ENCODE measurements at regions not wholly inside any gene's neighbourhood (a gene's known extent, or its start where the extent isn't known, plus 50 kb on each side); places are given as distances from the start of the nearest gene placed in this dataset.
"Not testable (repeated sequence)": the region's sequence is repeated elsewhere in the genome, so short reads cannot be mapped to it uniquely, and the experiment has no call there.

DNA sequence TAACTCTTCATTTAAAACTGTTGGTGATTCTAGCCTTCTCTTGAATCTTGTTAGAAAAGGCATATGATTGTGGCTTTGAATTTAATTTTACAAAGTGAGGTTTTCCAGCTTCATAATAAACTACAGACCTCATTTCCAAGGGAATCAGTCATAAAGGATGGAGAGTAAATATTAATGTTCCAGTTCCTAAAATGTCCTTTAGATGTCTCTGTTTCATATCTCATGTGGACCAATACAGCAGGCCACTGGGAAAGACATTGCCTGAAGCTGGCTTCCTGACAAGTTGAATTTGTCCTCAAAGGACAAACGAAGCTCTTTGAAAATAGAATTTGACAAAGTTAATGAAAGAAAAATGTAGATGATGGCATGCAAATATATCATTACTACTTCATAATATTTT is 125.4 kb downstream of the ZNF330 start:
- DNase-seq: peak; percentile 35

DNA sequence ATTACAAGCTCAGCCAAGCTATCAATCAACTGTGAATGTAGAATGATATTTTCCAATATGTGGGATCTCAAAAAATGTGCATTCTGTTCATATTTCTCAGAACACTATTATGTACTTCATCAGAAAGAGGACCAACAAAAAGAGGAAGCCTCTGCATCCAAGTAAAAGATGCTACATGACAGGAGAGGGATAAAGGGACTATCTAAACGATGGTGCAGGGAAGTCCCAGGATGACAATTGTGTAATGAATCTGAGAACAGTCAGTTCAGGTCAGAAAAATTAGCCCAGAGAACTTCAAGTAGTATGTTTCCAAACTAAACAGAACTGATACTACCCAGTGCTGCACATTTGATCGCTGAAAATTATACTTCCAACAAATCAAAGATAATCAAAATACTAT is 127.0 kb downstream of the ZNF330 start:
- DNase-seq: no peak

DNA sequence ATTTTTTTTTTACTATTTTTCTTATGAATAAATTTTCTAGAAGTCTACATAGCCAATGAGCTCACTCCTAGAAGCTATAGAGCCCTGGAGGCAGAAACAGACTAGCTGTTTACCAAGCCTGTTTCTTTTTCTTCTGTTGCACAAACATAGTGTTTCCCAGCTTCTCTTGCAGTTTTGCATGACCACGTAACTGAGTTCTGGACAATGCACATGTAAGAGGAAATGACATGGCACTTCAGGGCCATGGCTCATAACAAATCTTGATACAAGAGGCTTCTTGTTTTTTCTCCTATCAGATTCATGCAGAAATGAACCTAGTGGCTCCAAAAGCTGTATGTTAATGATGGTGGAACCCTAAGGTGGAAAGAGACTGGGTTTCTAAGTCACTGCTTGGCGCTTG is 127.4 kb downstream of the ZNF330 start:
- no peak for DNase-seq

DNA sequence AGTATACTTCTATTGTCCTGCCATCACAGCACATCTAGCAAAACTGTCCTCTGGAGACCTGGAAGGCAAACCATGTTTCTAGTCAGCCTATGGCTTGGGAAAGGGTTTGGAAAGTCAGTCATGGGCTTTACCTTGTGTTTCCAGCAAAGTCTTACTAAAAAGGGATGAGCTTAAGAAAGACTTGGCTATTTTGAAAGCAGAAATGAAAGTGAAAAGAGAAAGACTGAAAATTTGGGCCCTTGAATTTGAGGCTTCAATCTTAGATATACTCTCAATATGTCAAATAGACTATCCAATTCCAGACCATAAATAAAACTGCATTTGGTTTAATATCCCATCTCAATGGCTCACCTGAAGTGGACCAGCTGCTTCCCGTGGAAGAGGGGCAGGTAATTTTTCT is 127.9 kb downstream of the ZNF330 start:
- DNase-seq: no peak

DNA sequence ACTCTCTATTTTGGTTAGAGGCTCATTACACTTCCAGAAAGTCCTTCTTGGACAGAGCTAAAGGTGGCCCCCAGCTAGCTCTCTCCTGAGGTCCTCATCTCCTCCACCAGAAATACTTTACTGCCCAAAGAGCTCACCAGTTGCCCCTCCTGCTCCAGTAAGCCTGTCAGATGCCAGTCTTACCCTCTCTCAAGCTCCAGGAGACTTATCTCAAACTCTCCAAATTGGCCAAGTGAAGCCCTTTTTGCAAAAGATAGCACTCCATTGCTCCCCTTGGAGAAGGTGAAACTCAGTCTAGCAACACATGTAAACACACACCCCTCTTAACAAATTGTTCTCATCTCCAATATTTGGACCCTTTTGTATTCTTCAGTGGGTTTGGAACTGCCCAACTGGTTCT is 128.5 kb downstream of the ZNF330 start:
- no peak for DNase-seq

DNA sequence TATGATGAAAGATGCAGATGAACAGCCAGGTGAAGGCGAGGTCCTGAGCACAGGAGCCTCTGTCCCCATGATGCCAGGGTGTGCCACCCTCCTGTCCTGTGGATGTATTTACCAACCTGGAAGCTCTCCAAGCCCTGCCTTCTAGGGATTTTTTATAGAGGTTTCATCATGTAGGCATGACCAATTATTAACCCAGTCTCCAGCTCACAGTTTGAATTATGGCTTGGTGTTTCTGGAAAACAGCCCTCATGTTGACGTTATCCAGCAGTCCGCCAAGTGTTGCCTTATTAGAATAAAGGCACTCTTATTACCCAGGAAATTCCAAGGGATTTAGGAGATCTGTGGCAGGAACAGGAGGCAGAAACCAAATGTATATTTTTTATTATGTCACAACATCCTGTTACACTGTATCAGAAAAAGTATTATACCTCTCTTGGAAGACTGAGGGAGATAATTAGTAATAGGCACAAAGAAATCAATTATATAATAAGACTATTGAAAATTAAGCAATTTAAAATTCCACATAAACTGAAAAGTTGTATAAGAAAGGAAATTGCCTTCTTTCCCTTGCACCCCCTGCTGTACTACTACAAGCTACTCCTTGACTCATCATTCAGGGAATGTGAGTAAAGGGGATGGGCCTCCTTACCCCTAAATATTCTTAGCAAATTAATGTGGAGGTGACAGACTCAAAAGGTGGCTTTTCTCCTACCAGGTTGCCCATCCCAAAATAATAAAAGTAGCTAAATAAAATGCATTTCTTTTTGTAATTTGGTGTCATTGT is 129.6 kb downstream of the ZNF330 start:
- peak; percentile 61 for DNase-seq

DNA sequence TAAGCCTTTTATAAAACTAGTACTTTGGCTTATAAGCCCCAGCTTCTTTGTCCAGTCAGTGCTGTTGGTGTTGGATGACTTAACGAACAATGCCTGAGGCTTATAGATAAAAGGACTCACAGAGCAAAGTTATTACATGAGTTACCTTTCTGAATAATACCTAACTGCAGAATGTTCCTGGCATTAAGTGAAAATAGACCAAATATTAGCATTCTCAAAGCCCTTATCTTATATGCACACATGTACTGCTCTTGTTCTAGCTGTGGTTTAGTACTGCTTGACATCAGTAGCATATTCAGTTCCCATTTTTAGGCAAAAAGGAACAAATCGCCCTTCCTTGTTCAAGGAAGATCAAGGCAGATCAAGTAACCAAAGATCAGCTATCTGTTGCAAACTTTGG is 131.6 kb downstream of the ZNF330 start:
- DNase-seq: no peak

DNA sequence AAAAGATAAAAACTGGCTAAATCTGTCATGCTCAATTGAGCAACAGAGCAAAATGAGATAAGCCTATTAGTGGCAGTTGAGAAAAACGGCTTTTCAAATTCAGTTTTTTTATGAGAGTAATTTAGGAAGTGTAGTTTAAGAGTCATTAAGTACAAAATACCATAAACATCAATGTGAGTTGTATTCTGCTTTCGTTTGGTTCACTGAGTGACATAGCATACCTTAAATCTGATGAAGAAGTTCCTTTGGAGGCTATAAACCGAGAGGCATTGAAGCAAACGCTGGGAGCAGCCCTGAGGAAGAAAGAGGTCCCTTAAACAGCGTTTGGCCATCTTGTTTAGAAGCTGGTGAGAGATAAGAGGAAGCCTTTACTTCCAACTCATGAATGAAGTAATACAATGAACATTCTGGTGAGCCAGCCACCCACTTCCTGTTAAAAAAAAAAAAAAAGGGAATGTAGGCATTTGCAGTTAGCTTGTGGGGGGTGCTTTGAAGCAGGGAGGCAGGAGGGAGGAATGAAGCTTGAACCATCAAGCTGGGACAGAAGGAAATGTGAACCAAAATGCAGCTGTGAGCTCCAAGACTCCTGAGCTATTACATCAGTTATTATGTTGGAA is 132.3 kb downstream of the ZNF330 start:
- DNase-seq: peak; percentile 24

DNA sequence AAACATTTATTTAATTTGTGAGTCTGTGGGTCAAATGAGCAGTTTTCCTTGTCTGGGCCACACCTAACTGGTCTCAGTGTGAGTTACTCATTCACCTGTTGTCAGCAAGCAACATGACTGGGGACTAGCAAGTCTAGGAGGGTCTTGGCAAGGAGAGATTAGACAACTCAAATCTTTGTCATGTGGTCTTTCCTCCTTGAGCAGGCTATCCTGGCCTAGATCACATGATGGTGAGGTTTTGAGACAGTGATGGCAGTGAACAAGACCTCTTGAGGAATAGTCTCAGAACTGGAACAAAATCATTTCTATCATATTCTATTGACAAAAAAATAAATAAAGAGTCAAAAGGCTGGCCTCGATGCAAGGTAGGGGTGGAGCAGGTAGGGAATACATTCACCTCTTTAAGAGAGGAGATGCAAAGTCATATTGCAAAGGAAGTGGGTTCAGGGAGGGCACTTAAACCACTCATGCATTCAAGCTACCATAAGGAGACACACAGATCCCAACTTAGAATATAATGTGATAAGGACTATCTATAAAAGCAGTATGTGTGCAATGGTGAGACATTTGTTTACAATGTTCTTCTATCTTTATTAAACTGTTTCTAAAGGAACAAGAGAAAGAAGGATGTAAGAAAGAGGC is 135.7 kb downstream of the ZNF330 start:
- DNase-seq: no peak

DNA sequence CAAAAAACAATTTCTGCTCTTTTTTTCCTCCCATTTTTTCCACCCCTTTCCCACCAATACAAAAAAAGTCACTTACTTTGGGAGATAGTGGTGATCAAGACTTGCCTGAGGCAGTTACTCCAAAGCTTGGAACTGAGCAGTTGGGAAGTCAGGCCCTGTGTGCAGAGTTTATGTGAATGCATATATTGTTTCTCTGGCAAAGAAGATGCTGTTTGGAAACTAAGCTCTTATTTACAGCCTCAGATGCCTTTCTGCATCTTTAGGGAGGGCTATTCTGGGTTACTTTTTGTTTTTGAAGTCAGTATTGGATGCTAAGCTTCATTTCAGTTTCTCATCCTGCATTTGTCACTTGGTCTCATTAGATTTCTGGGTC is 136.3 kb downstream of the ZNF330 start:
- DNase-seq: no peak

DNA sequence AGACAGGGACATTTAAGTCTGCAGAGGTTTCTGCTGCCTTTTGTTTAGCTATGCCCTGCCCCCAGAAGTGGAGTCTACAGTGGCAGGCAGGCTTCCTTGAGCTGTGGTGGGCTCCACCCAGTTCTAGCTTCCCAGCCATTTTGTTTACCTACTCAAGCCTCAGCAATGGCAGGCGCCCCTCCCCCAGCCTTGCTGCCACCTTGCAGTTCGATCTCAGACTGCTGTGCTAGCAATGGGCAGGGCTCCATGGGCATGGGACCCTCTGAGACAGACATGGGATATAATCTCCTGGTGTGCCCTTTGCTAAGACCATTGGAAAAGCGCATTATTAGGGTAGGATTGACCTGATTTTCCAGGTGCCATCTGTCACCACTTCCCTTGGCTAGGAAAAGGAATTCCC is 147.5 kb downstream of the ZNF330 start:
- DNase-seq: not testable (repeated sequence)

DNA sequence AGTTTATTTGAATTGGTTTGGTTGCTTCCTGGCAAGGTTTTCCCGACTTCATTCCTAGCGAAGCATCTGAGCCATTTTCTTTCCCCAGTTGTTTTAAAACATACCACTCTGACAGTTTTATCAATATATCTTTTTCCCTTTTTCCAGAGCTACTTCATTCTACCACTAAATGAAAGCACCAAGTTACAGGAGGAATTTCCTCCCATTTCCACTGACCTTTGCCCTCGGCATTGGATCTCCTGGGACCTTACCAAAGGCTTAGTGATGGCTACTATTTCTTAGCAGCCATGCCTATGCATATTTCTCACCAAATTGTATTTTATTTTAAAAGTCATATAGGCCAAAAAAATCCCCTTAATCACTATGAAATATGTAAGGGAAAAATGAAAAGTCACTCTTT is 150.5 kb downstream of the ZNF330 start:
- no peak for DNase-seq

DNA sequence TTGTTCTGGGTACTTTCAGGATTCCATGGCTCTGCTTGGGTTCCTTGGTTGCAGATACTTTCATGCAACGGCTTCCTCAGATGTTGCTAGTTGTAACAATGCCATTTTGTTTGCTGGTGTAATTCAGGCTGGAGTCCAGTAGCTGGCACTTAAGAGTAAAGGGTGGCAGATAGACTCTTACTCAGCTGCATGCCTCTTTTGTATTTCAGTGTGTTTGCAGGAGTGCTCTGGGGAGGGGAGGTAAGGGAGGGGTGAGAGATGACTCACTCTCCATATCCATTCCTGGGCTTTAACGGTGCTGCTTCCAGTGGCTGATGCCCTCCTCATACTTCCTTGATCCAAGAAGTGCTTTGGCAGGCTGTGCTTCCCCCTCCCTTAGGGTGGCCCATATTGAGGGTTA is 155.2 kb downstream of the ZNF330 start:
- no peak for DNase-seq

DNA sequence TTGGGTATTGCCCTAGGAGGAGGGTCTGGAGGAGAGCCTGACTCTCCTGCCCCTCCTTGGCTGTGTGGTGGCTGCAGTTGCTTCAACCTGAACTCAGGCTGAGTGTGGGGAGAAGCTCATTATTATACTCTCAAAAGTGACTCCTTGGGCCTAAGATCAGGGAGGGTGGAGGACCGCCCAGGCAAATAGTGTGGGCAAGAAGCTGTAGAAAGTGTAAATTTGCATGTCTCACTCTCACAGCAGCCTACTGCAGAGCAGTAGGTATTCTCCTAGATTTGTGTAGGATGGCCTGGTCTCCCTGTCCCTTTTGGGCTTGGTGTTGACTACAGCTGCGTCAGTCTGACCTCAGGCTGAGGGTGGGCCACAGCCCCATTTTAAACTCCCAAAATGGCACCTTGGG is 156.1 kb downstream of the ZNF330 start:
- DNase-seq: no peak

DNA sequence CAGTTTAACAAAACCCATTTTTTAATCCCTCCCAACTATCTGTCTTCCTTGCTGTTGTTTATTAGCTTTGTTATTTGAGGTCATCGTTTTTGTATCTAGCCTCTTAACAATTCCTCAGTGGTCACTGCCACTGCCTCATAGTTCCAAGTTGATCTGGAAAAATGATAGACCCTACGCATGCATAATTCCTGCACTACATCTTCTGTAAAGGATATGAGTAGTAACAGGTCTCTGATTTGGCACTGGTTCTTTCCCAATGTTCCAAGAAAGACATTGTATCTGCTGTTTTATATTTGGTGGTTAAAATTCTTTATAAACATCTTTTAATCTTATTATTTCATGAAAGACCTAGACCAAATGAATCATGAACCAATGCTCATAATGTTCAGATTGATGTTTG is 166.6 kb downstream of the ZNF330 start:
- no peak for DNase-seq

DNA sequence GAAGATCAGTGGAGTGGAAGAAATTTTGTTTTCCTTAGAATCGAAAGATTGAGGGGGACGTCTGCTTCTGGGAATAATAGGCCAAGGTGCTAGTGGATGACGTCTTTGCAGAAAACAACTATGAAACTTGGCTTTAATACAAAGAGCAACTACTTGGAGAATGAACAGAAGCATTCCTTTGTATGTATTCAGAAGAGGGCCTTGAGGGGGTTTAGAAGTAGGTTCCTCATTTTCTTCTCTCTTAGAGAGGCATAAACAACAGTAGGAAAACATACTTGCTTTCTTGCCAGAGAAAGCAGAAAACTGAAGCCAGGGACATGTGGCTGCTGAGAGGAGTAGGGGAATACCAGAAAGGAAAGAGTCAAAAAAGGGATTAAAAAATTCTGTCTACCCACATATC is 167.8 kb downstream of the ZNF330 start:
- no peak for DNase-seq

DNA sequence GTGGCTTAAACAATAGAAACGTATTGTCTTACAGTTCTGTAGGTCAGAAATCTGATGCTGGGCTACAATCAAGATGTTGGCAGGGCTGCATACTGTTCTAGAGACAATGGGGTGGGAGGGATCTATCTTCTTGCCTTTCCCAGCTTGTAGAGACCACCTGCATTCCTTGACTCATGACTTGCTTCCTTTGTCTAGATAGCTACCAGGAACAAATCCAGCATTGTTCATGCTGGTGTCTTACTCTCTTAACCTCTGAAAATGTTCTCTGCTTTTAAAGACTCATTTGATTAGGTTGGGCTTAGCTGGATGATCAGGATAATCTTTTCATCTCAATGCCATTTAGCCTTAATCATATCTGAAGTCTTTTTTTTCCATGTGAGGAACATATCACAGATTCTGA is 169.0 kb downstream of the ZNF330 start:
- no peak for DNase-seq

DNA sequence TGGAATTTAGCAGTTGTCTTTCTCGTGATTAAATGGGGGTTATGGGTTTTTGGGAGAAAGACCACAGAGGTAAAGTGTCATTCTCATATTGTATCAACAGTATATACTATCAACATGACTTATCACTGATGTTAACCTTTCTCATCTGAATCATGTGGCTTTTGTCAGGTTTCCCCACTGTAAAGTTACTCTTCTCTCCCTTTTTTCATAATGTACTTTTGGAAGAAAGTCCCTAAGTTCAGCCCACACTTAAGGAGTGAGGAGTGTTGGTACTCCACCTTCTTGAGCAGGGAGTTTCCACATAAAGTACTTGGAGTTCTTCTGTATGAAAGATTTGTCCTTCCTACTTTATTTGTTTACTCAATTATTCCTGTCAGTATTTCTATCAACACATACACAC is 169.9 kb downstream of the ZNF330 start:
- DNase-seq: no peak

DNA sequence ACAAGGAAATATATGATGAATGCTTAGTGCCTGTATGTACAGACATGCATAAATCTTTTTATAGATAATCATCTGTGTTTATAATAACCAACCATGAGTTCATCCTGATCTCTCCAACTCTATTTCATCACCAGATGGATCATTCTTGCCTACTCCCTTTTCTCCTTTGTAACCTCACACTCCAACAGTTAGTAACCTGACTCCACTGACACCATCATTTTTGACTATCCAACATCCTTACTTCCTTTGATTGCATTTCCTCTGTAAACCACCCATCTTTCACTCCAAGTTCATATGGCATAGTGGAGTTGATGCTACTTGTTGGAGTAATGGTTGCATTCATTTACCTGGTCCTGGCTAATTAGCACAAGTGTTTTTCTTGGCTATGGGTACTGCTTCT is 170.6 kb downstream of the ZNF330 start:
- no peak for DNase-seq

DNA sequence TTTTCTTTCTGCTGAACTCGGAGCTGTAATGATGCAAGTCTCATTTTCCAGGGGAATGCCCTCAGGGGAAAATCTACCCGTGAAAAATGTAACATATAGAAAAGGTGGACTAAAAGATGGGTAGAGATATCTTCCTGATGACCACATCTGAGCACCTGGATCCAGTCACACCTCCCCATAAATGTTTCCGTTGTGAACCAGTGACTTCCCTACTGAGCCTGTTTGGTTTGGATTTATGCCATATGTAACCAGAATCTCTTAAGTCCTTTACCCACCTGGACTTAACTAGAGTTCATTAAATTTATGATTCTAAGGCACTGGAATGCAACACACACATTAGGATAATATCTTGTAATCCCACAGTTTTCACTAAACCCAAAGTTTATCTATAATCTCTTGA is 171.1 kb downstream of the ZNF330 start:
- DNase-seq: no peak

DNA sequence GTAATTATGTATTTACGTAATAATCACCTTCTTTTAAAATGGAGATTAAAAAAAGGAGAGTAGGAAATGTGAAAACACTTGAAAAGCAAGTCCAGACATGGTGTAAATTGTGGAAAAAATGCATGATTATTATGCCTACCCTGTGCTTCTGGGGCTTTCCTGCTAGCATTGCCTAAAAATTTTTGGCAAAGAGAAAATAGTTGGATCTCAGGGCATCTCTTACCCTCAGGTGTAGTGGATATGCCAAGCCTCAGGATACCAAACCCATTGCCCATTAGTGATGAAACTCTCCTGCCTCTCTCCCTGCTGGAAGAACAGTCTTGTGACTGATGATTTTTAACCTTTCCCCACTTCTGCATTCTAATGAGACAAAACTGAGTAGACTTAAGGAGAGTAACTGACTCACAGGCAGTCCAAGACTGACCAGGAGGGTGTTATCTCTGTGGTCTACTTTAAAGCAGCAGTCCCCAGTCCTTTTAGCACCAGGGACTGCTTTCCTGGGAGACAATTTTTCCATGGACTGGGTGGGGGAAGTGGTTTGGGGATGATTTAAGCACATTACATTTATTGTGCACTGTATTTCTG is 174.6 kb downstream of the ZNF330 start:
- no peak for DNase-seq

DNA sequence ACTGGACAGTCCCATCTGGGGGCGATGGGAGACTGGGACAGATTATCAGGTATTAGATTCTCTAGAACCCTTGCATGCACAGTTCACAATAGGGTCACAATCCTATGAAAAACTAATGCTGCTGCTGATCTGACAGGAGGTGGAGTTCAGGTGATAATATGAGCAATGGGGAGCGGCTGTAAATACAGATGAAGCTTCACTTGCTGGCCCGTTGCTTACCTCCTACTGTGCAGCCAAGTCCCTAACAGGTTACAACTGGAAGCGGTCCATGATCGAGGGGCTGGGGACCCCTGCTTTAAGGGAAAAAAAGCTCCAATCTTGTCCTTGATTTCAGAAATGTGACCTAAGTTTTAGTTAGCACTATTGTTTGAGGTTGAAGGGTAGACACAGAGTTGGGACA is 175.2 kb downstream of the ZNF330 start:
- no peak for DNase-seq

DNA sequence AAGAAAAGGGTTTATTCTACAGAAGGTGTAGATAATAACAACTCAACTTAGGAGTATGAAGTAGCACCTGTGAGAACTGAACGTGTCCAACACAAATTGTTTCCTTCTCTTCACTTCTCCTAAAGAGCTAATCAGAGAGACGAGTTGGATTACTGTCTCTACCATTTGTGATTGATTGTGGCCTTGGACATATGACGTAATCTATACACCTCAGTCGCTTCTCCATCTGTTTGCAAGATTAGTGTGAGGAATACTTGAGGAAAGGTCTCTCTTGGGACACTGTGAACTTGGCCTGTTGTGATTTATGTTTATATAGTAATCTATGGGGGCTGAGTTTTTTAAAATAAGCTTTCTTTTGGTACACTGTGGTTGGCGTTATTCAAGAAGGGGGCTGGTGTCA is 182.0 kb downstream of the ZNF330 start:
- no peak for DNase-seq

DNA sequence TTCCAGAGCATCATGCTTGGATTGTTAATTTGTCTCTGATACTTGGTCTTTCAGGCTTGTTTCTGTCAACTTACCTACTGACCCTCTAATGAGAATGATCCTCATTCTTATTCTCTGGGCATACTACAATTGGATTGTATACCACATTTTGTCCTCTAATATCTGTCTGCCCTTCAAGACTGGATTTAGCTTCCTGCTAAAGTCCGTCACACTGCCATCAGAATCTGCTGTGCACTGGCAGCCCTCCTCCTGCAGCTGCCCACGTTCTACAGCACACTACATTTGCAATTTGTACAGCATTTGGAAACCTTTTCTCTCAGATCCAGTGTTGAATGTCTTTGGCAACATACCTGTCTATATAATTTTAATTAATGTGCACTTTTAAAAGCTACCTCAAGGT is 183.1 kb downstream of the ZNF330 start:
- DNase-seq: no peak

Measured in femur (tissue), 1 donor.